ENCODE measurements at regions not wholly inside any gene's neighbourhood (a gene's known extent, or its start where the extent isn't known, plus 50 kb on each side); places are given as distances from the start of the nearest gene placed in this dataset.

DNA sequence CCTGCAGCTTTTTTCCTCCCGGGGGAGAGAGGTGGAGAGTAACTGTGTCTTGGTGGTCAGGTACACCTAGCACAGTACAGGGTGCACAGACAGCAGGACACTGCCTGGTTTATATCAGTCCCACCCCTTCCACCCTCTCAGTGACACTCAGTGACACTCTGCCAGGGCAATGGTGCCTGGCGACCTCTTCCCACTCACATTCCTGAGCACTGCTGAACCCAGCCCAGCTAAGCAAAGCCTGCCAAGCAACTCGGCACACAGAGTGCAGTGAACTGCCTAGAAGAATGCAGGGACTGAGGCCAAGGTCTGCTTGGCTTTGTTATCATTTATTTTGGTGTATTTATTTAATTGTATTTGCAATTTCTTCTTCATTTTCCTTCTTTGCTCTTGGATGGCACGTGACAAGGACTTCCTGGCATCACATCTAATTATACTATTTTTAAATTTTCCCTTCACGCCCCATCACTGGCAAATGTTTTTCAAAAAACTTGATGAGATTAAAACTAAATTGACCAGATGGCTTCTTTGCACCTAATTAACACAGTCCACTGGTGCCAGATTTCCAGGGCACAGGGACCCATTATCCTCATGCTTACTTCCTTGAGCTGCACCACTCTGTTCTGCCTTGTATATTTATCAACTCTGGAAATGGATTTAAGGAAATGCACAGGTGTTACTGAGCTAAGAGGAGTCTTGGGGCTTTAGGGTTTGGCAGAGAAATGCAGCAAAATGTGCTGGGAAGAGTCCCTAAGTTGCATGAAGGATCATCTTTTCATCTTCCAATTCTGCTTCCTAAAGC is 205.6 kb downstream of the ADAMTS15 start:
- TF ChIP-seq, protein P1, sequence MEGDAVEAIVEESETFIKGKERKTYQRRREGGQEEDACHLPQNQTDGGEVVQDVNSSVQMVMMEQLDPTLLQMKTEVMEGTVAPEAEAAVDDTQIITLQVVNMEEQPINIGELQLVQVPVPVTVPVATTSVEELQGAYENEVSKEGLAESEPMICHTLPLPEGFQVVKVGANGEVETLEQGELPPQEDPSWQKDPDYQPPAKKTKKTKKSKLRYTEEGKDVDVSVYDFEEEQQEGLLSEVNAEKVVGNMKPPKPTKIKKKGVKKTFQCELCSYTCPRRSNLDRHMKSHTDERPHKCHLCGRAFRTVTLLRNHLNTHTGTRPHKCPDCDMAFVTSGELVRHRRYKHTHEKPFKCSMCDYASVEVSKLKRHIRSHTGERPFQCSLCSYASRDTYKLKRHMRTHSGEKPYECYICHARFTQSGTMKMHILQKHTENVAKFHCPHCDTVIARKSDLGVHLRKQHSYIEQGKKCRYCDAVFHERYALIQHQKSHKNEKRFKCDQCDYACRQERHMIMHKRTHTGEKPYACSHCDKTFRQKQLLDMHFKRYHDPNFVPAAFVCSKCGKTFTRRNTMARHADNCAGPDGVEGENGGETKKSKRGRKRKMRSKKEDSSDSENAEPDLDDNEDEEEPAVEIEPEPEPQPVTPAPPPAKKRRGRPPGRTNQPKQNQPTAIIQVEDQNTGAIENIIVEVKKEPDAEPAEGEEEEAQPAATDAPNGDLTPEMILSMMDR (IDR thresholded peaks at IDR 0.05; ENCODE audit: borderline replicate concordance, extremely low read depth, low read length, poor library complexity, severe bottlenecking): no peak
- no peak for TF ChIP-seq EZH2 (IDR thresholded peaks at IDR 0.05; ENCODE audit: borderline replicate concordance, low read depth, low read length, severe bottlenecking)
